ENCODE measurements at regions not wholly inside any gene's neighbourhood (a gene's known extent, or its start where the extent isn't known, plus 50 kb on each side); places are given as distances from the start of the nearest gene placed in this dataset.

DNA sequence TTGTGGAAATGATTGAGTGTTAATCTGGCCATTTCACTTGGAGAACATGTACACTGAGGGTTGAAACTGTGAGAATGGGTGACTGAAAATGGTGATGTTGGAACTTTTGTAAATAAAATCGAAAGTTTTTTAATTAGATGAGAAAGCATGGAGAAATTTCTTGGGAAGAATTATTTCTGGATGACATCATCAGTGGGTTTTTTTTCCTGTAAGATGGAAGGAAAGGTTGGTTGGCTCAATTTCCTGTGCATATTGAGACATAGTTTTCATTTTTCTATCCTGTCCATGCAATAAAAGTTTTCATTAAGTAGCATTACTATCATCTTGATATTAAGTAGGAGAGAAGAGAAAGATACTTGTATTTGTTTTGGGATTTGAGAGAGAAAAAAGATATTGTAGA, 120.6 kb upstream of the HTR2A start:
- TF ChIP-seq, protein P1, sequence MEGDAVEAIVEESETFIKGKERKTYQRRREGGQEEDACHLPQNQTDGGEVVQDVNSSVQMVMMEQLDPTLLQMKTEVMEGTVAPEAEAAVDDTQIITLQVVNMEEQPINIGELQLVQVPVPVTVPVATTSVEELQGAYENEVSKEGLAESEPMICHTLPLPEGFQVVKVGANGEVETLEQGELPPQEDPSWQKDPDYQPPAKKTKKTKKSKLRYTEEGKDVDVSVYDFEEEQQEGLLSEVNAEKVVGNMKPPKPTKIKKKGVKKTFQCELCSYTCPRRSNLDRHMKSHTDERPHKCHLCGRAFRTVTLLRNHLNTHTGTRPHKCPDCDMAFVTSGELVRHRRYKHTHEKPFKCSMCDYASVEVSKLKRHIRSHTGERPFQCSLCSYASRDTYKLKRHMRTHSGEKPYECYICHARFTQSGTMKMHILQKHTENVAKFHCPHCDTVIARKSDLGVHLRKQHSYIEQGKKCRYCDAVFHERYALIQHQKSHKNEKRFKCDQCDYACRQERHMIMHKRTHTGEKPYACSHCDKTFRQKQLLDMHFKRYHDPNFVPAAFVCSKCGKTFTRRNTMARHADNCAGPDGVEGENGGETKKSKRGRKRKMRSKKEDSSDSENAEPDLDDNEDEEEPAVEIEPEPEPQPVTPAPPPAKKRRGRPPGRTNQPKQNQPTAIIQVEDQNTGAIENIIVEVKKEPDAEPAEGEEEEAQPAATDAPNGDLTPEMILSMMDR (IDR thresholded peaks at IDR 0.05), result no peak
- TF ChIP-seq POLR2A (IDR thresholded peaks at IDR 0.05), result no peak
